HL-60 (cell line): ENCODE measurements at regions not wholly inside any gene's neighbourhood (a gene's known extent, or its start where the extent isn't known, plus 50 kb on each side); places are given as distances from the start of the nearest gene placed in this dataset.

Source experiments
- DNase-seq, 2 experiments: peaks; one replicate each; pipeline ENCODE4 v3.0.0-alpha.2; 2010 to 2020; ENCODE audit warnings: low read depth in 1 of 2, low spot score in 1 of 2
- H3K27ac ChIP-seq: fragments of 250-450 bp; sonication (Bioruptor Pico); replicated peaks from 2 replicates; pipeline ENCODE4 v1.5.1; 2020; ENCODE audit warnings: mild to moderate bottlenecking, moderate library complexity
- H3K27me3 ChIP-seq: fragments of 250-450 bp; sonication (Bioruptor Pico); 2 replicates; pipeline ENCODE4 v1.5.1; 2021; ENCODE audit warnings: mild to moderate bottlenecking, moderate library complexity; ENCODE audit not compliant: insufficient read depth, poor library complexity, severe bottlenecking
- H3K4me3 ChIP-seq: replicated peaks from 2 replicates; pipeline ENCODE4 v1.5.1; 2011; ENCODE audit warnings: mild to moderate bottlenecking, control low read depth, low read length; ENCODE audit not compliant: insufficient read depth
- CTCF ChIP-seq: IDR thresholded peaks from one replicate; pipeline ENCODE4 v1.5.1; 2011; ENCODE audit warnings: low read length, control low read depth, inconsistent platforms; ENCODE audit not compliant: insufficient read depth
- GABPA ChIP-seq: IDR thresholded peaks from 2 replicates; pipeline ENCODE4 v1.6.1; 2012; ENCODE audit warnings: low read depth
- POLR2AphosphoS5 ChIP-seq: IDR thresholded peaks from 2 replicates; pipeline ENCODE4 v1.6.1; 2012; ENCODE audit warnings: low read depth
- REST ChIP-seq: IDR thresholded peaks from 2 replicates; pipeline ENCODE4 v1.6.1; 2012; ENCODE audit warnings: low read depth; ENCODE audit not compliant: insufficient replicate concordance
- SPI1 ChIP-seq: IDR thresholded peaks from 2 replicates; pipeline ENCODE4 v1.6.1; 2012; ENCODE audit warnings: low read depth, mild to moderate bottlenecking, borderline replicate concordance

GRCh38 chr17:13212860-13213259, 195.0 kb upstream of the ELAC2 start:
- DNase-seq: no peak
- no peak overlapping the region for H3K4me3 ChIP-seq
- no peak overlapping the region for H3K27ac ChIP-seq
- TF ChIP-seq POLR2AphosphoS5 (no peak), REST (no peak), GABPA (no peak), CTCF (no peak)
- H3K27me3 ChIP-seq: no peaks in the 10 kb centered on the region

GRCh38 chr17:13209081-13209480, 191.3 kb upstream of the ELAC2 start:
- DNase-seq: no peak
- Histone ChIP-seq H3K4me3 (no peak overlapping the region), H3K27me3 (no peaks in the 10 kb centered on the region), H3K27ac (no peak overlapping the region)
- TF ChIP-seq GABPA (no peak), CTCF (no peak), SPI1 (no peak)

- H3K27me3 ChIP-seq: no peaks in the 10 kb centered on the region
- H3K4me3 ChIP-seq: no peak overlapping the region
- DNase-seq: no peak
- TF ChIP-seq GABPA: no peak
- TF ChIP-seq REST: no peak
- no peak for TF ChIP-seq POLR2AphosphoS5
- no peak for TF ChIP-seq CTCF
- no peak for TF ChIP-seq SPI1
- H3K27ac ChIP-seq: no peak overlapping the region
Observed at GRCh38 chr17:13204607-13205237, 186.9 kb upstream of the ELAC2 start.

- TF ChIP-seq REST (no peak), SPI1 (no peak), CTCF (no peak)
- no peak for DNase-seq
- H3K27ac ChIP-seq: no peak overlapping the region
- no peaks in the 10 kb centered on the region for H3K27me3 ChIP-seq
- no peak overlapping the region for H3K4me3 ChIP-seq
Observed at GRCh38 chr17:13202835-13203234, 185.0 kb upstream of the ELAC2 start.
